Neural cell (in vitro differentiated cells): ENCODE measurements at regions not wholly inside any gene's neighbourhood (a gene's known extent, or its start where the extent isn't known, plus 50 kb on each side); places are given as distances from the start of the nearest gene placed in this dataset.

Experiments used
- H2AFZ ChIP-seq: fragments of 200-600, 300-800 bp; sonication (generic), shearing (Covaris generic); 2 replicates; pipeline ENCODE4 v1.6.0; 2014; ENCODE audit warnings: low read depth, mild to moderate bottlenecking, antibody characterized with exemption, low read length, moderate library complexity
- H3F3A ChIP-seq: fragments of 200-600 bp; shearing (Covaris generic); 2 replicates; pipeline ENCODE4 v1.6.1; 2016; ENCODE audit warnings: mild to moderate bottlenecking, moderate library complexity, mixed read lengths, antibody characterized with exemption, low read length; ENCODE audit not compliant: insufficient read depth, poor library complexity, severe bottlenecking
- H3K27ac ChIP-seq: fragments of 200-600, 300-800 bp; sonication (generic), shearing (Covaris generic); 2 replicates; pipeline ENCODE4 v1.5.1; 2014; ENCODE audit warnings: mild to moderate bottlenecking, low read length, moderate library complexity
- H3K27me3 ChIP-seq: fragments of 300-800, 200-600 bp; sonication (generic), shearing (Covaris generic); 2 replicates; pipeline ENCODE4 v1.6.0; 2014; ENCODE audit warnings: mild to moderate bottlenecking, low read depth, low read length, moderate library complexity; ENCODE audit not compliant: insufficient read depth
- H3K36me3 ChIP-seq: fragments of 300-800, 200-600 bp; sonication (generic), shearing (Covaris generic); 2 replicates; pipeline ENCODE4 v1.5.1; 2014; ENCODE audit warnings: mild to moderate bottlenecking, antibody characterized with exemption, low read length, moderate library complexity; ENCODE audit not compliant: insufficient read depth
- H3K4me2 ChIP-seq: fragments of 300-800, 200-600 bp; sonication (generic), shearing (Covaris generic); 2 replicates; pipeline ENCODE4 v1.6.0; 2014; ENCODE audit warnings: mild to moderate bottlenecking, low read length
- H3K4me3 ChIP-seq: fragments of 300-800, 200-600 bp; sonication (generic), shearing (Covaris generic); 2 replicates; pipeline ENCODE4 v1.5.1; 2014; ENCODE audit warnings: mild to moderate bottlenecking, low read length, moderate library complexity
- H3K79me2 ChIP-seq: fragments of 200-600 bp; shearing (Covaris generic); replicated peaks from 2 replicates; pipeline ENCODE4 v1.6.0; 2014; ENCODE audit warnings: mild to moderate bottlenecking, low read length, moderate library complexity; ENCODE audit not compliant: insufficient read depth
- H3K9ac ChIP-seq: fragments of 300-800, 200-600 bp; sonication (generic), shearing (Covaris generic); 2 replicates; pipeline ENCODE4 v1.6.1; 2016; ENCODE audit warnings: mild to moderate bottlenecking, low read length, mixed read lengths
- H3K9me2 ChIP-seq: fragments of 200-600 bp; shearing (Covaris generic); 2 replicates; pipeline ENCODE4 v1.6.1; 2016; ENCODE audit warnings: mild to moderate bottlenecking, low read length, mixed read lengths; ENCODE audit not compliant: insufficient read depth
- H3K9me3 ChIP-seq: fragments of 200-600, 300-800 bp; sonication (generic), shearing (Covaris generic); 2 replicates; pipeline ENCODE4 v1.6.1; 2016; ENCODE audit warnings: mild to moderate bottlenecking, mixed run types, low read length, moderate library complexity, mixed read lengths
- H4K20me1 ChIP-seq: fragments of 200-600 bp; shearing (Covaris generic); 2 replicates; pipeline ENCODE4 v1.6.1; 2016; ENCODE audit warnings: mild to moderate bottlenecking, mixed run types; ENCODE audit not compliant: insufficient read depth
- EP300 ChIP-seq: fragments of 450-650 bp; conservative IDR thresholded peaks from 2 replicates; pipeline ENCODE4 v1.6.1; 2014; ENCODE audit warnings: antibody characterized with exemption, mild to moderate bottlenecking, moderate library complexity; ENCODE audit not compliant: poor library complexity, severe bottlenecking
- EZH2 ChIP-seq: fragments of 200-600, 300-800 bp; shearing (Covaris generic), sonication (generic); IDR thresholded peaks from 2 replicates; pipeline ENCODE4 v1.6.1; 2014; ENCODE audit warnings: antibody characterized with exemption, low read length, borderline replicate concordance, mild to moderate bottlenecking; ENCODE audit not compliant: insufficient read depth, poor library complexity, severe bottlenecking
- MXI1 ChIP-seq: fragments of 450-650 bp; conservative IDR thresholded peaks from 2 replicates; pipeline ENCODE4 v1.6.1; 2014; ENCODE audit warnings: antibody characterized with exemption, mild to moderate bottlenecking; ENCODE audit not compliant: poor library complexity, severe bottlenecking
- POLR2AphosphoS5 ChIP-seq: IDR thresholded peaks from 2 replicates; pipeline ENCODE4 v1.6.1; 2012
- RAD21 ChIP-seq: fragments of 450-650 bp; conservative IDR thresholded peaks from 2 replicates; pipeline ENCODE4 v1.6.1; 2014; ENCODE audit warnings: antibody characterized with exemption, mild to moderate bottlenecking, moderate library complexity
- SMC3 ChIP-seq: fragments of 450-650 bp; conservative IDR thresholded peaks from 2 replicates; pipeline ENCODE4 v1.6.1; 2014; ENCODE audit warnings: antibody characterized with exemption, mild to moderate bottlenecking, moderate library complexity; ENCODE audit not compliant: poor library complexity
- TAF1 ChIP-seq: IDR thresholded peaks from 2 replicates; pipeline ENCODE4 v1.6.1; 2012; ENCODE audit warnings: low read depth
- TF ChIP-seq, protein P1 (sequence below): IDR thresholded peaks from 2 replicates; pipeline ENCODE4 v1.6.1; 2012; ENCODE audit warnings: borderline replicate concordance
- TF ChIP-seq, protein P2 (sequence below): fragments of 450-650 bp; IDR thresholded peaks from 2 replicates; pipeline ENCODE4 v1.5.1; 2014; ENCODE audit warnings: antibody characterized with exemption, mild to moderate bottlenecking, moderate library complexity; ENCODE audit not compliant: poor library complexity, severe bottlenecking

DNA sequence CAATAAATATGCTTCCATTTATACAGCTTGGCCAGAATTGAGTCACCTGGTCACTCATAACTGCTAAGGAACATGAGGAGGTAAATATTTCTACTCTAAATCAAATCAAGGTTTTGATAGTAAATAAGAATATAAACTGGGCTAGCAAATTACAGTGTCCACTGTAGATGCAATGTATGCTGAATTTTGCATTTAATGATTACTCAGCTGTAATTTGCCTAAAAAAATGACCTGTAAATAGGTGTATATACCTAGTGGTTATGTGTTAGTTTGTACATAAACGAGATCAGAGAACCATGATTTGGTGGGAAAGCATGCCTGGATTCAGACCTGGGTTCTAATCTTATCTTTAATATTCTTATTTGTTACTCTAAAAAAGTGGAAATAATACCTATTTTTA lies 76.6 kb upstream of the CNTN1 start:
- TF ChIP-seq MXI1 (no peak), EZH2 (no peak), POLR2AphosphoS5 (no peak), EP300 (no peak), SMC3 (no peak), RAD21 (no peak), TAF1 (no peak)
- TF ChIP-seq, protein P1, sequence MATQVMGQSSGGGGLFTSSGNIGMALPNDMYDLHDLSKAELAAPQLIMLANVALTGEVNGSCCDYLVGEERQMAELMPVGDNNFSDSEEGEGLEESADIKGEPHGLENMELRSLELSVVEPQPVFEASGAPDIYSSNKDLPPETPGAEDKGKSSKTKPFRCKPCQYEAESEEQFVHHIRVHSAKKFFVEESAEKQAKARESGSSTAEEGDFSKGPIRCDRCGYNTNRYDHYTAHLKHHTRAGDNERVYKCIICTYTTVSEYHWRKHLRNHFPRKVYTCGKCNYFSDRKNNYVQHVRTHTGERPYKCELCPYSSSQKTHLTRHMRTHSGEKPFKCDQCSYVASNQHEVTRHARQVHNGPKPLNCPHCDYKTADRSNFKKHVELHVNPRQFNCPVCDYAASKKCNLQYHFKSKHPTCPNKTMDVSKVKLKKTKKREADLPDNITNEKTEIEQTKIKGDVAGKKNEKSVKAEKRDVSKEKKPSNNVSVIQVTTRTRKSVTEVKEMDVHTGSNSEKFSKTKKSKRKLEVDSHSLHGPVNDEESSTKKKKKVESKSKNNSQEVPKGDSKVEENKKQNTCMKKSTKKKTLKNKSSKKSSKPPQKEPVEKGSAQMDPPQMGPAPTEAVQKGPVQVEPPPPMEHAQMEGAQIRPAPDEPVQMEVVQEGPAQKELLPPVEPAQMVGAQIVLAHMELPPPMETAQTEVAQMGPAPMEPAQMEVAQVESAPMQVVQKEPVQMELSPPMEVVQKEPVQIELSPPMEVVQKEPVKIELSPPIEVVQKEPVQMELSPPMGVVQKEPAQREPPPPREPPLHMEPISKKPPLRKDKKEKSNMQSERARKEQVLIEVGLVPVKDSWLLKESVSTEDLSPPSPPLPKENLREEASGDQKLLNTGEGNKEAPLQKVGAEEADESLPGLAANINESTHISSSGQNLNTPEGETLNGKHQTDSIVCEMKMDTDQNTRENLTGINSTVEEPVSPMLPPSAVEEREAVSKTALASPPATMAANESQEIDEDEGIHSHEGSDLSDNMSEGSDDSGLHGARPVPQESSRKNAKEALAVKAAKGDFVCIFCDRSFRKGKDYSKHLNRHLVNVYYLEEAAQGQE: no peak
- TF ChIP-seq, protein P2, sequence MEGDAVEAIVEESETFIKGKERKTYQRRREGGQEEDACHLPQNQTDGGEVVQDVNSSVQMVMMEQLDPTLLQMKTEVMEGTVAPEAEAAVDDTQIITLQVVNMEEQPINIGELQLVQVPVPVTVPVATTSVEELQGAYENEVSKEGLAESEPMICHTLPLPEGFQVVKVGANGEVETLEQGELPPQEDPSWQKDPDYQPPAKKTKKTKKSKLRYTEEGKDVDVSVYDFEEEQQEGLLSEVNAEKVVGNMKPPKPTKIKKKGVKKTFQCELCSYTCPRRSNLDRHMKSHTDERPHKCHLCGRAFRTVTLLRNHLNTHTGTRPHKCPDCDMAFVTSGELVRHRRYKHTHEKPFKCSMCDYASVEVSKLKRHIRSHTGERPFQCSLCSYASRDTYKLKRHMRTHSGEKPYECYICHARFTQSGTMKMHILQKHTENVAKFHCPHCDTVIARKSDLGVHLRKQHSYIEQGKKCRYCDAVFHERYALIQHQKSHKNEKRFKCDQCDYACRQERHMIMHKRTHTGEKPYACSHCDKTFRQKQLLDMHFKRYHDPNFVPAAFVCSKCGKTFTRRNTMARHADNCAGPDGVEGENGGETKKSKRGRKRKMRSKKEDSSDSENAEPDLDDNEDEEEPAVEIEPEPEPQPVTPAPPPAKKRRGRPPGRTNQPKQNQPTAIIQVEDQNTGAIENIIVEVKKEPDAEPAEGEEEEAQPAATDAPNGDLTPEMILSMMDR: no peak
- Histone ChIP-seq H3K9me3 (no peaks in the 10 kb centered on the region), H4K20me1 (no peaks in the 10 kb centered on the region), H3K4me2 (no peak overlapping the region), H3K4me3 (no peak overlapping the region), H2AFZ (no peak overlapping the region), H3K9ac (no peak overlapping the region), H3K9me2 (no peaks in the 10 kb centered on the region), H3F3A (no peaks in the 10 kb centered on the region), H3K79me2 (no peaks in the 10 kb centered on the region), H3K27me3 (no peaks in the 10 kb centered on the region), H3K36me3 (no peaks in the 10 kb centered on the region), H3K27ac (no peak overlapping the region)

DNA sequence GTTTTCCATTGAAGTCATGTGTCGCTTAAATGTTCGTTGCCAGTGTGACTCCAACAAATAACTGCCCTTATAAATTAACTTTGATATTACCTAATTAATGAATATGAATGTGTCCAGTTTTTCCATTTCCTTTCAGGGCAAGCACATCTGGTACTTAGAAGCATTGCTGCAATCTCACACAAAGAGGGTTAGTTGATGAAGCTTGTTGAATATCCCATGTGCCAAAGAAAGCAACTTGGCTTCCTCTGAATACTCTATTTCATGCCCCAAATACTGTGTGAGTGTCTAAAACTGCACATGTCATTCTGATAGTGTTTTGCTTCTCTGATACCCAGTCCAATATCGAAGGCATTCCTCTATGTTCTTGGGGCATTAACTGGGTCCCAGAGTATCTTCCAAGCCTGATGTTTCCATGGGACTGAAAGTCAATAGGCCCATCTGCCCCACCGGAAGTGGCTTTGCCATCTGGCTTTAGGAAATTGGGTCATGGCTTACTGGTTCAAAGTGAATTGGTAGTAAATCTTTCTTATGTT lies 75.8 kb upstream of the CNTN1 start:
- H3K9me2 ChIP-seq: no peaks in the 10 kb centered on the region
- H3K9ac ChIP-seq: no peak overlapping the region
- no peak overlapping the region for H3K4me2 ChIP-seq
- H3K4me3 ChIP-seq: no peak overlapping the region
- no peaks in the 10 kb centered on the region for H3K9me3 ChIP-seq
- no peak overlapping the region for H2AFZ ChIP-seq
- no peaks in the 10 kb centered on the region for H4K20me1 ChIP-seq
- TF ChIP-seq RAD21 (no peak), EZH2 (no peak), POLR2AphosphoS5 (no peak), EP300 (no peak), SMC3 (no peak), MXI1 (no peak)
- TF ChIP-seq, protein P2: no peak
- TF ChIP-seq, protein P1: no peak
- no peak overlapping the region for H3K27ac ChIP-seq
- H3K27me3 ChIP-seq: no peaks in the 10 kb centered on the region
- no peaks in the 10 kb centered on the region for H3F3A ChIP-seq
- no peaks in the 10 kb centered on the region for H3K36me3 ChIP-seq
- no peaks in the 10 kb centered on the region for H3K79me2 ChIP-seq
